Adipocyte (in vitro differentiated cells): ENCODE measurements at regions not wholly inside any gene's neighbourhood (a gene's known extent, or its start where the extent isn't known, plus 50 kb on each side); places are given as distances from the start of the nearest gene placed in this dataset.

Experiments
- DNase-seq: peaks from one replicate; pipeline ENCODE4 v3.0.0-alpha.2; 2015; ENCODE audit warnings: low read depth
- H3K27me3 ChIP-seq: replicated peaks from 2 replicates; pipeline ENCODE4 v1.7.0; 2013; ENCODE audit warnings: mild to moderate bottlenecking, low read length, moderate library complexity; ENCODE audit not compliant: control insufficient read depth, insufficient read depth
- H3K36me3 ChIP-seq: 2 replicates; pipeline ENCODE4 v1.7.0; 2013; ENCODE audit warnings: low read length, mild to moderate bottlenecking, moderate library complexity; ENCODE audit not compliant: control insufficient read depth, insufficient read depth, severe bottlenecking
- H3K4me1 ChIP-seq: 2 replicates; pipeline ENCODE4 v1.7.0; 2013; ENCODE audit warnings: mild to moderate bottlenecking, low read length, moderate library complexity; ENCODE audit not compliant: control insufficient read depth, insufficient read depth
- H3K4me3 ChIP-seq: 2 replicates; pipeline ENCODE4 v1.7.0; 2013; ENCODE audit warnings: mild to moderate bottlenecking, low read length, moderate library complexity
- H3K9ac ChIP-seq: 2 replicates; pipeline ENCODE4 v1.7.0; 2013; ENCODE audit warnings: mild to moderate bottlenecking, low read length, moderate library complexity
- H3K9me3 ChIP-seq: 2 replicates; pipeline ENCODE4 v1.7.0; 2013; ENCODE audit warnings: mild to moderate bottlenecking, low read length, moderate library complexity; ENCODE audit not compliant: control insufficient read depth

GRCh38 chr19:23855676-23856075, 59.0 kb upstream of the ZNF726 start:
- DNase-seq, result no peak
- H3K9me3 ChIP-seq, result peaks cover 18% of the 10 kb centered on the region
- H3K27me3 ChIP-seq, result no peaks in the 10 kb centered on the region
- H3K4me1 ChIP-seq, result no peaks in the 10 kb centered on the region
- no peak overlapping the region for H3K9ac ChIP-seq
- H3K4me3 ChIP-seq, result no peak overlapping the region
- H3K36me3 ChIP-seq, result no peaks in the 10 kb centered on the region

GRCh38 chr19:23851966-23852365, 62.7 kb upstream of the ZNF726 start:
- no peak for DNase-seq
- Histone ChIP-seq H3K4me1 (no peaks in the 10 kb centered on the region), H3K27me3 (no peaks in the 10 kb centered on the region), H3K9ac (no peak overlapping the region), H3K36me3 (no peaks in the 10 kb centered on the region), H3K4me3 (no peak overlapping the region), H3K9me3 (peaks cover 22% of the 10 kb centered on the region)

- no peak for DNase-seq
- H3K36me3 ChIP-seq, result no peaks in the 10 kb centered on the region
- H3K9me3 ChIP-seq, result peaks cover 69% of the 10 kb centered on the region
- H3K27me3 ChIP-seq, result no peaks in the 10 kb centered on the region
- no peaks in the 10 kb centered on the region for H3K4me1 ChIP-seq
- peak overlapping the region; percentile 23 for H3K4me3 ChIP-seq
- H3K9ac ChIP-seq, result no peak overlapping the region
These were observed 74.1 kb upstream of the ZNF681 start for GRCh38 chr19:23832717-23833327.

- Histone ChIP-seq H3K36me3 (no peaks in the 10 kb centered on the region), H3K9ac (no peak overlapping the region), H3K4me3 (no peak overlapping the region), H3K9me3 (peaks cover 56% of the 10 kb centered on the region), H3K27me3 (no peaks in the 10 kb centered on the region), H3K4me1 (no peaks in the 10 kb centered on the region)
- no peak for DNase-seq
These were observed 65.3 kb upstream of the ZNF681 start for GRCh38 chr19:23823952-23824389.

DNA sequence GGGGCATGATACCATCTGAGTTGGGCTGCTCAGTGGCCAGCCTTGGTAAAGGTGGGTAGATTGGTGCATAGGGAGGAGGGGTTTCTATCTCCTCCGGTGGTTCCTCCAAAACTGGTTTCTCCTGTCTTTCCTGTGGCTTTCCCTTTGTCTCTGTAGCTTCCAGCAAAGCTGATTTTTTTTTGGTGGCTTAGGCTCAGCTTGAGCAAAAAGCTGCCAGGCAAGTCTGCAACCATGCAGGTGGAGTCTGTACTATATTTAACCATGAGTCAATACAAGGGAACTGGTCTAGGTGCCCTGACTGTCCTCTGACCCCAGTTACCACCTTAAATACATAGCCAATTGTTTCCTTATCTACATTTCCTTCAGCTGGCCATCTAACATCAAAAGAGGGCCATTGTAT, 64.0 kb upstream of the ZNF681 start:
- H3K27me3 ChIP-seq, result no peaks in the 10 kb centered on the region
- no peaks in the 10 kb centered on the region for H3K36me3 ChIP-seq
- H3K9ac ChIP-seq, result no peak overlapping the region
- no peaks in the 10 kb centered on the region for H3K4me1 ChIP-seq
- H3K4me3 ChIP-seq, result no peak overlapping the region
- peaks cover 63% of the 10 kb centered on the region for H3K9me3 ChIP-seq
- DNase-seq, result no peak

GRCh38 chr19:23817519-23817918, 58.8 kb upstream of the ZNF681 start:
- H3K4me1 ChIP-seq, result no peaks in the 10 kb centered on the region
- no peak overlapping the region for H3K4me3 ChIP-seq
- DNase-seq, result peak; percentile 25
- no peaks in the 10 kb centered on the region for H3K27me3 ChIP-seq
- peaks cover 44% of the 10 kb centered on the region for H3K9me3 ChIP-seq
- no peaks in the 10 kb centered on the region for H3K36me3 ChIP-seq
- no peak overlapping the region for H3K9ac ChIP-seq

GRCh38 chr19:23810496-23810895, 51.8 kb upstream of the ZNF681 start:
- Histone ChIP-seq H3K27me3 (no peaks in the 10 kb centered on the region), H3K9me3 (peaks cover 3% of the 10 kb centered on the region), H3K9ac (no peak overlapping the region), H3K4me3 (no peak overlapping the region), H3K36me3 (no peaks in the 10 kb centered on the region), H3K4me1 (no peaks in the 10 kb centered on the region)
- no peak for DNase-seq
